Fibroblast of lung (primary cell): ENCODE measurements at regions not wholly inside any gene's neighbourhood (a gene's known extent, or its start where the extent isn't known, plus 50 kb on each side); places are given as distances from the start of the nearest gene placed in this dataset.

Experiments used
- DNase-seq, 2 donors: peaks; one replicate each; pipeline versions ENCODE4 v3.0.0 to v3.0.0-alpha.2; 2010; ENCODE audit warnings: low read depth in 2 of 2
- H2AFZ ChIP-seq: 2 replicates; pipeline ENCODE4 v1.5.1; 2012; ENCODE audit warnings: low read length, control low read depth, inconsistent platforms
- H3K27ac ChIP-seq: 2 replicates; pipeline ENCODE4 v1.5.1; 2011; ENCODE audit warnings: low read length, control low read depth; ENCODE audit not compliant: insufficient read depth
- H3K27me3 ChIP-seq: 2 replicates; pipeline ENCODE4 v1.5.1; 2011; ENCODE audit warnings: mild to moderate bottlenecking, low read length; ENCODE audit not compliant: control insufficient read depth, insufficient read depth
- H3K36me3 ChIP-seq: 2 replicates; pipeline ENCODE4 v1.5.1; 2011; ENCODE audit warnings: low read length; ENCODE audit not compliant: control insufficient read depth, insufficient read depth
- H3K4me1 ChIP-seq: 2 replicates; pipeline ENCODE4 v1.5.1; 2011; ENCODE audit warnings: low read length; ENCODE audit not compliant: control insufficient read depth, insufficient read depth; ENCODE audit errors: extremely low read depth
- H3K4me2 ChIP-seq: 2 replicates; pipeline ENCODE4 v1.5.1; 2011; ENCODE audit warnings: low read length, control low read depth; ENCODE audit not compliant: insufficient read depth; ENCODE audit errors: extremely low read depth
- H3K4me3 ChIP-seq, 4 experiments: fragments of 200-600 bp in 1 of 4; sonication (generic) in 1 of 4; replicated peaks in 1 of 4; 2 replicates each; pipeline ENCODE4 v1.5.1; 2011 to 2016; ENCODE audit warnings: low read length in 4 of 4, low read depth in 3 of 4, mild to moderate bottlenecking in 3 of 4, control low read depth in 2 of 4, inconsistent platforms in 1 of 4, mixed read lengths in 1 of 4; ENCODE audit not compliant: insufficient read depth in 1 of 4; ENCODE audit errors: control extremely low read depth in 1 of 4
- H3K79me2 ChIP-seq: 2 replicates; pipeline ENCODE4 v1.5.1; 2012; ENCODE audit warnings: mild to moderate bottlenecking, low read length, inconsistent platforms; ENCODE audit not compliant: control insufficient read depth, insufficient read depth
- H3K9ac ChIP-seq: 2 replicates; pipeline ENCODE4 v1.5.1; 2011; ENCODE audit warnings: mild to moderate bottlenecking, low read length, control low read depth; ENCODE audit not compliant: insufficient read depth
- H3K9me3 ChIP-seq: 2 replicates; pipeline ENCODE4 v1.5.1; 2012; ENCODE audit warnings: low read depth, low read length; ENCODE audit not compliant: control insufficient read depth, insufficient read depth
- H4K20me1 ChIP-seq: 2 replicates; pipeline ENCODE4 v1.5.1; 2011; ENCODE audit warnings: low read length; ENCODE audit not compliant: control insufficient read depth, insufficient read depth; ENCODE audit errors: extremely low read depth
- CTCF ChIP-seq, 2 donors: IDR thresholded peaks in 1 of 2; conservative IDR thresholded peaks in 1 of 2; 1 replicate in 1 of 2; 2 replicates in 1 of 2; pipeline ENCODE4 v1.5.1; 2011 to 2012; ENCODE audit warnings: low read length in 2 of 2, control low read depth in 1 of 2, inconsistent platforms in 1 of 2, low read depth in 1 of 2, mild to moderate bottlenecking in 1 of 2
- EZH2 ChIP-seq: IDR thresholded peaks from 2 replicates; pipeline ENCODE4 v1.5.1; 2012; ENCODE audit warnings: low read length, control low read depth, mild to moderate bottlenecking; ENCODE audit errors: missing control alignments

GRCh38 chr17:12478311-12478710 lies 187.4 kb upstream of the MYOCD start:
- Histone ChIP-seq H3K9ac (no peak overlapping the region), H3K4me2 (no peak overlapping the region), H3K79me2 (no peaks in the 10 kb centered on the region), H2AFZ (no peak overlapping the region), H3K4me3 (no peak overlapping the region), H3K36me3 (no peaks in the 10 kb centered on the region), H3K27ac (no peak overlapping the region), H4K20me1 (no peaks in the 10 kb centered on the region), H3K9me3 (no peaks in the 10 kb centered on the region), H3K4me1 (no peaks in the 10 kb centered on the region), H3K27me3 (no peaks in the 10 kb centered on the region)
- TF ChIP-seq CTCF (conservative IDR thresholded peaks at IDR 0.05 in 1 of 2, IDR thresholded peaks at IDR 0.05 in 1 of 2; ENCODE audit: low read depth in 1 of 2, low read length in 2 of 2) (no peak), EZH2 (no peak)
- no peak for DNase-seq

DNA sequence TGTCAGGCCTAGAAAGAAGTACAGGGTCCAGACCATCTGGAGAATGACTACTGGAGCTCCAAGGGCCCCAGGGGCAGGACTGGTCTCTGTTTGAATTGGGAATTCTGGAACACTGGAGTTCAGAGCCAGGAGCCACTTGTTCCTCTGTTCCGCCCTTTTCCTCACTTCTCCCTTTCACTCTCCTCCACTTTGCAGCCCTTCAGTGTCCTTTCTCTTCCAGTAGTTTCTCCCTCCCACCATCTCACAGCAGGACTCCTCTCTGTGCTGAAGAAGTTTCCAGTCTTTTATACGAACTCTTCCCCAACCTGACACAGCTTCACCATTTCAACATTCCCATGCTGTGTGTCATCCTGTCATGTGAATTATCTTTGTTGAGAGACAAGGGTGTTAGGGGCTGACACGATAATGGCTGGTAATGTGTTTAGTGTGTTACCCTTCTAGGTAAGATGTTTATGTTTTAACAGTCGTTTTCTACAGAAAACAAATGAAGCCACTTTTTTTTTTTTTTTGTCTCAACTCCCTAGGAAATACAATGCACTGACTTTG lies 180.3 kb upstream of the MYOCD start:
- Histone ChIP-seq H4K20me1 (no peaks in the 10 kb centered on the region), H3K27ac (no peak overlapping the region), H3K9me3 (no peaks in the 10 kb centered on the region), H3K36me3 (no peaks in the 10 kb centered on the region), H3K4me1 (no peaks in the 10 kb centered on the region), H3K27me3 (no peaks in the 10 kb centered on the region), H3K79me2 (no peaks in the 10 kb centered on the region), H2AFZ (no peak overlapping the region), H3K4me3 (no peak overlapping the region), H3K4me2 (no peak overlapping the region), H3K9ac (no peak overlapping the region)
- TF ChIP-seq EZH2 (no peak), CTCF (conservative IDR thresholded peaks at IDR 0.05 in 1 of 2, IDR thresholded peaks at IDR 0.05 in 1 of 2; ENCODE audit: low read depth in 1 of 2, low read length in 2 of 2) (no peak)
- peak in 1 of 2 donors; percentile 8 for DNase-seq

- no peaks in the 10 kb centered on the region for H3K79me2 ChIP-seq
- H3K27me3 ChIP-seq = no peaks in the 10 kb centered on the region
- H3K4me2 ChIP-seq = no peak overlapping the region
- no peaks in the 10 kb centered on the region for H3K4me1 ChIP-seq
- no peak overlapping the region for H3K27ac ChIP-seq
- no peaks in the 10 kb centered on the region for H3K9me3 ChIP-seq
- no peak overlapping the region for H3K4me3 ChIP-seq
- DNase-seq = no peak
- TF ChIP-seq CTCF (conservative IDR thresholded peaks at IDR 0.05 in 1 of 2, IDR thresholded peaks at IDR 0.05 in 1 of 2; ENCODE audit: low read depth in 1 of 2, low read length in 2 of 2) (no peak), EZH2 (no peak)
- no peaks in the 10 kb centered on the region for H3K36me3 ChIP-seq
- no peaks in the 10 kb centered on the region for H4K20me1 ChIP-seq
- H2AFZ ChIP-seq = no peak overlapping the region
- H3K9ac ChIP-seq = no peak overlapping the region
Observed at GRCh38 chr17:12489325-12489724, 176.4 kb upstream of the MYOCD start.
